ENCODE measurements at regions not wholly inside any gene's neighbourhood (a gene's known extent, or its start where the extent isn't known, plus 50 kb on each side); places are given as distances from the start of the nearest gene placed in this dataset.

GRCh38 chr6:84524636-84525035, 239.8 kb downstream of the TBX18 start:
- no peak for TF ChIP-seq POLR2A (IDR thresholded peaks at IDR 0.05)
- TF ChIP-seq POLR2AphosphoS5 (IDR thresholded peaks at IDR 0.05; ENCODE audit: insufficient read depth in 1 of 2, low read depth in 1 of 2) = no peak
